SH-SY5Y (cell line): ENCODE measurements at regions not wholly inside any gene's neighbourhood (a gene's known extent, or its start where the extent isn't known, plus 50 kb on each side); places are given as distances from the start of the nearest gene placed in this dataset.

ENCODE experiments used
- GATA2 ChIP-seq: IDR thresholded peaks from 2 replicates; pipeline ENCODE4 v1.6.1; 2011; ENCODE audit warnings: mild to moderate bottlenecking, low read depth, low read length
- GATA3 ChIP-seq: IDR thresholded peaks from 2 replicates; pipeline ENCODE4 v1.6.1; 2011; ENCODE audit warnings: low read depth, mild to moderate bottlenecking, low read length, moderate library complexity

DNA sequence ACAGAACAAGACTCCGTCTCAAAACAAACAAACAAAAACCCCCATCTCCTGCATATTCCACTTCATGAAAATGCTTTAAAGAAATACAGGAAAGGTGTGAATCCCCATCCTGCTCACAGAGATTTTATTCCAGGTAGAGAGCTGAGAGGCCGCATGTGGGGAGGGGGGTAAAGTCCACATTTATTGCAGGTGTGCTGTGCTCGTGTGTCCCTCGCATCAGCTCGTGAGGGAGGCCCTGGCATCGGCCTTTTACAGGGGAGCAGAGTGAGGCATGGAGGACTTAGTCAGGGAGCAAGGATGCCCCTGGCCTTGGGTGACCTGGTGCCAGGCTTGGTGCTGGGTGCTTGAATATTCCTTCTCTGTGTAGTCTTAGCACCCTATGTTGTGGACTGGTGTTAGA is 413.5 kb upstream of the C2CD4B start:
- TF ChIP-seq GATA3, result no peak

DNA sequence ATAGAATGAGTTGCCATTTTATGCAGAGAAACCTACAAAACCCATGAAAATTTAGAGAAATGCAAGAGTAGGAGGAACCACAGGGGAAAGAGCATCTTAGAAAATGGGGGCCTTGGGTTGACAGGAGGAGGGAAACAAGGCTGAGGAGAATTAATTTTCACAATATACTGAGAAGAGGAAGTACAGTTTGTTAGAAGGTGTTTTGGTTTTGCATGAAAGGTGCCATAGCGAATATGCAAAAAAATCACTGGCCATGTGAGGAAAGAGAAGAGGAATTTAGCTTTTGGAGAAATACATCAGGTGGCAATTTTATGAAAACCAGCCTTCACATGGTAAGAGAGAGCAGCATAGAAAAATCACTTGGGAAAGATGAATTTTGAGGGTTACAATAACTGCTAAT is 413.9 kb upstream of the C2CD4B start:
- TF ChIP-seq GATA2, result no peak
- TF ChIP-seq GATA3, result no peak

GRCh38 chr15:62579842-62580241 is 414.8 kb upstream of the C2CD4B start:
- TF ChIP-seq GATA3 (no peak), GATA2 (no peak)

GRCh38 chr15:62582580-62582979 is 417.5 kb upstream of the C2CD4B start:
- no peak for TF ChIP-seq GATA3
- no peak for TF ChIP-seq GATA2

- TF ChIP-seq GATA2 (no peak), GATA3 (no peak)
These were observed 419.5 kb upstream of the C2CD4B start for GRCh38 chr15:62584301-62585235.

- TF ChIP-seq GATA2 (peak; percentile 55; the same call in 1 of the 2 replicates), GATA3 (0 out of 2 replicates have a peak, but pooled peaks have one; percentile 22)
These were observed 424.0 kb upstream of the C2CD4B start for GRCh38 chr15:62588938-62589670.

- TF ChIP-seq GATA3, result no peak
- TF ChIP-seq GATA2, result no peak
These were observed 427.1 kb upstream of the C2CD4B start for GRCh38 chr15:62591842-62592838.

DNA sequence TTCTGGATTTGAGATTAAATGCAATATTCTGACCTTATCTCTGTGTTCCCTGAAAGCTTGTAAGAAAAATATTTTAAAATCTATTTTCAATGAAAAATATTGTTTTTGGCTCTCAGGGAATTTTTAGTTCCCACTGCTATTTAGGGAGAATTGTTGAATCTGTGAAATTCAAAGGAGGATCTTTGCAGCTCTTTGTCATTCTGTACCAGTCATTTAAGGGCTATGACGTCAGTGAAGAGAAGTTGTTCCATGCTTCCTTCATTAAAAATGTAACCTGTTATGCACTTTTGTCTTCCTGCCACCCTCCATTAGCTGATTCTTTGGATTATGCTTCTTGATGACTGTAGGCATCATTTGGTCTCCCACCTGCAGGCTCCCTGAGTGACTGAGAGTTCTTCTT is 427.8 kb upstream of the C2CD4B start:
- TF ChIP-seq GATA2 (no peak), GATA3 (no peak)

GRCh38 chr15:62593681-62594399 is 428.8 kb upstream of the C2CD4B start:
- TF ChIP-seq GATA2 (no peak), GATA3 (no peak)

DNA sequence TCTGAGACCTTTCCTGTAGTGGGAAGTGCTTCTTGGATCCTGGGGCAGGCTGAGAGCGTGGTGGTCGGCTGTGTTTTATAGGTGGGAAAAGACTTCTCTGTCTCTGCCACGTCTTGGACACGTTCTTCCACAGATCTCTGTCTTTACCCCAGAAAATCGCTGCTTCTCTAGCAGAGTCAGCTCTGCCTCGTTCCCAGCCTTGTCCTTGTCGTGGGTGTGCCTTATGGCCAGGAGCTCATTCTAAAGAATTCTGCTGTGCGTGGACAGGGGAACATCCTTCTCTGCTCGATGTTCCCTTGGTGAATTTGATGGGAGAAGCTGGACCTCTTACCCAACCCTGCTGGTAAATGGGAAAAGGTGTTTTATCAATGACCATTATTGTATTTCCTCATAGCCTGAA is 433.1 kb upstream of the C2CD4B start:
- TF ChIP-seq GATA2 (no peak), GATA3 (no peak)

GRCh38 chr15:62599791-62600777 is 435.0 kb upstream of the C2CD4B start:
- TF ChIP-seq GATA3 (no peak), GATA2 (no peak)
